ENCODE measurements at regions not wholly inside any gene's neighbourhood (a gene's known extent, or its start where the extent isn't known, plus 50 kb on each side); places are given as distances from the start of the nearest gene placed in this dataset.

- no TSS peak for BruUV-seq (replicated peaks)
- ChIA-PET RAD21 (ENCODE audit: unreplicated experiment) (no interaction called here), CTCF (interaction anchor here (1.8 to 7.3 kb wide), 2 partner anchors 32 to 192 kb away, joined by 9 to 54 read pairs; partner anchors contain the start of gene CCL1), SMC1A (ENCODE audit: uncharacterized antibody, unreplicated experiment) (interaction anchor here (1.3 kb wide), 1 partner anchor 193 kb away, joined by 5 read pairs; no protein-coding TSS in a partner anchor), POLR2A (no interaction called here)
- FAIRE-seq (no peak), DNase-seq (ENCODE audit: low read depth, low spot score) (no peak), ATAC-seq (no peak)
- Histone ChIP-seq H3K36me3 (ENCODE audit: control insufficient read depth in 2 of 2, insufficient read depth in 2 of 2, low read length in 1 of 2) (no peaks in the 10 kb centered on the region), H3K9me3 (replicated peaks; ENCODE audit: control insufficient read depth, insufficient read depth, low read length) (no peaks in the 10 kb centered on the region), H3K4me1 (ENCODE audit: control insufficient read depth, insufficient read depth, low read length) (no peaks in the 10 kb centered on the region), H2AFZ (ENCODE audit: control insufficient read depth, low read depth, low read length) (no peak overlapping the region), H3K27ac (ENCODE audit: control insufficient read depth, insufficient read depth) (no peak overlapping the region), H4K20me1 (ENCODE audit: control insufficient read depth, insufficient read depth) (no peaks in the 10 kb centered on the region), H3K79me2 (ENCODE audit: control insufficient read depth, insufficient read depth, low read length) (no peaks in the 10 kb centered on the region), H3K9ac (ENCODE audit: control insufficient read depth, insufficient read depth, low read length) (no peak overlapping the region), H3K4me2 (ENCODE audit: control insufficient read depth, insufficient read depth) (no peak overlapping the region), H3K4me3 (no peak overlapping the region), H3K27me3 (replicated peaks in 1 of 2; ENCODE audit: control insufficient read depth in 2 of 2, insufficient read depth in 2 of 2, low read length in 1 of 2) (no peaks in the 10 kb centered on the region; a peak in 2 of 4 replicates)
- intact Hi-C loops (cut with micrococcal nuclease; ENCODE audit: unreplicated experiment) = no loop called here
- in situ Hi-C loops (cut with MboI) = no loop called here
- TF ChIP-seq NFYB (IDR thresholded peaks at IDR 0.05; ENCODE audit: insufficient read depth, low read depth, low read length) (no peak), ATF3 (IDR thresholded peaks at IDR 0.05; ENCODE audit: borderline replicate concordance, extremely low read depth, low read depth, low read length) (no peak), LARP7 (IDR thresholded peaks at IDR 0.05) (no peak), ZBED1 (IDR thresholded peaks at IDR 0.05; ENCODE audit: borderline replicate concordance) (no peak), GABPA (IDR thresholded peaks at IDR 0.05; ENCODE audit: low read depth) (no peak), FOXK2 (IDR thresholded peaks at IDR 0.05) (no peak), RCOR1 (conservative IDR thresholded peaks at IDR 0.05; ENCODE audit: low read depth, low read length) (no peak), E4F1 (IDR thresholded peaks at IDR 0.05; ENCODE audit: borderline replicate concordance, partially characterized antibody) (no peak), ZBTB33 (IDR thresholded peaks at IDR 0.05) (no peak), DPF2 (IDR thresholded peaks at IDR 0.05) (no peak), CBX5 (IDR thresholded peaks at IDR 0.05; ENCODE audit: low read depth) (no peak), HSF1 (IDR thresholded peaks at IDR 0.05; ENCODE audit: low read depth, low read length) (no peak), CHD4 (IDR thresholded peaks at IDR 0.05) (no peak)
- 17% methylated on average over 4 of the region's 4 CpGs for WGBS (ENCODE audit: insufficient coverage, insufficient replicate concordance, low lambda C conversion rate, missing lambda C conversion rate)
Observed at GRCh38 chr17:34168989-34169388, 86.1 kb upstream of the CCL2 start.

Data from GM12878 (cell line).